Lung (tissue), 11 donors: ENCODE measurements at regions not wholly inside any gene's neighbourhood (a gene's known extent, or its start where the extent isn't known, plus 50 kb on each side); places are given as distances from the start of the nearest gene placed in this dataset.
A peak's percentile ranks its signal among the peaks of the same experiment; 100 is the strongest.
"Not testable (repeated sequence)": the region's sequence is repeated elsewhere in the genome, so short reads cannot be mapped to it uniquely, and the experiment has no call there.

Experiments used
- ATAC-seq: fragments of 200-7000 bp; cut with Tn5 transposase; one replicate; pipeline ENCODE4 v1.9.1; 2020; ENCODE audit warnings: moderate number of reproducible peaks; ENCODE audit not compliant: insufficient read depth, low FRiP score
- DNase-seq, 3 donors: peaks; one replicate each; pipeline ENCODE4 v3.0.0-alpha.2; 2013 to 2017
- H3K27ac ChIP-seq, 2 donors: one replicate each; pipeline ENCODE4 v1.5.1; 2013; ENCODE audit warnings: mild to moderate bottlenecking in 2 of 2, moderate library complexity in 2 of 2, control low read depth in 1 of 2, inconsistent platforms in 1 of 2, low read depth in 1 of 2, low read length in 1 of 2
- H3K27me3 ChIP-seq, 3 donors: one replicate each; pipeline ENCODE4 v1.5.1; 2013; ENCODE audit warnings: low read length in 2 of 3; ENCODE audit not compliant: control insufficient read depth in 3 of 3, insufficient read depth in 3 of 3
- H3K36me3 ChIP-seq, 4 donors: one replicate each; pipeline ENCODE4 v1.5.1; 2013; ENCODE audit warnings: low read length in 4 of 4, mild to moderate bottlenecking in 1 of 4, moderate library complexity in 1 of 4; ENCODE audit not compliant: control insufficient read depth in 4 of 4, insufficient read depth in 4 of 4
- H3K4me1 ChIP-seq, 5 donors: one replicate each; pipeline ENCODE4 v1.5.1; 2013; ENCODE audit warnings: low read length in 5 of 5, mild to moderate bottlenecking in 2 of 5, moderate library complexity in 1 of 5; ENCODE audit not compliant: control insufficient read depth in 5 of 5, insufficient read depth in 5 of 5
- H3K4me3 ChIP-seq: one replicate; pipeline ENCODE4 v1.5.1; 2013; ENCODE audit warnings: mild to moderate bottlenecking, control low read depth, moderate library complexity
- H3K9ac ChIP-seq, 2 donors: one replicate each; pipeline ENCODE4 v1.5.1; 2013; ENCODE audit warnings: low read length in 2 of 2, control low read depth in 1 of 2; ENCODE audit not compliant: insufficient read depth in 1 of 2
- H3K9me3 ChIP-seq, 4 donors: one replicate each; pipeline ENCODE4 v1.5.1; 2013; ENCODE audit warnings: low read length in 3 of 4, mild to moderate bottlenecking in 1 of 4, moderate library complexity in 1 of 4; ENCODE audit not compliant: control insufficient read depth in 4 of 4, insufficient read depth in 3 of 4
- WGBS, 2 donors: extraction: QIAGEN DNeasy Blood & Tissue Kit; methylation state at CpG; one replicate each; pipeline ENCODE4 v1.1.7; 2013; 5-methylcytosine and 5-hydroxymethylcytosine counted together
- TF ChIP-seq, protein P1 (sequence below): IDR thresholded peaks from 2 replicates; pipeline ENCODE4 v1.5.1; 2012; ENCODE audit warnings: mild to moderate bottlenecking; ENCODE audit errors: control extremely low read depth, extremely low read depth
- donor health status: control.
- donor health status: control.
- donor health status: Bipolar disorder and iron deficiency.
- donor health status: healthy.
- donor health status: DM: yes; HTN: yes; CAD: no.

DNA sequence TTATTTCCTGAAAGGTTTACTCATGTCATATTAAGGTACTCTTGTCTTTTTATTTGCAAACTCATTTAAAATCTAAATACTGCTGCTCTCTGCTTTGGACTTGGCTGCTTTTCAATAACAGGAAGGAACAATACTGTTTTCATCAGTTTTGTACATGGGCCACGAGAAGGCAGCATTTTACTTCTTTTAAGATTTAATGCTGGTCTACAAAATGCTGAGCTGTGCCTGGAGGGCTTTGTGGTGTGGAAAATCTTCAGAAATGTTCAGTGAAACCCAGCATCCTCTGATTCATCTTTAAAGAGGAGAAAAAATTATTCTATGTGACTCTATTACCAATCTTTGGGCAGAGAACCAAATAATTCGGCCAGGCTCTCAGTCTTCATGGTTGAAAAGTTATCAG is 155.9 kb downstream of the POTEB3 start:
- H3K27ac ChIP-seq, H3K4me1 ChIP-seq, DNase-seq, H3K4me3 ChIP-seq, H3K9ac ChIP-seq, H3K9me3 ChIP-seq, H3K27me3 ChIP-seq, H3K36me3 ChIP-seq: not testable (repeated sequence)
- ATAC-seq, result peak; percentile 66
- WGBS, 2 donors, result 14 to 32% methylated on average over 1 of the region's 2 CpGs

DNA sequence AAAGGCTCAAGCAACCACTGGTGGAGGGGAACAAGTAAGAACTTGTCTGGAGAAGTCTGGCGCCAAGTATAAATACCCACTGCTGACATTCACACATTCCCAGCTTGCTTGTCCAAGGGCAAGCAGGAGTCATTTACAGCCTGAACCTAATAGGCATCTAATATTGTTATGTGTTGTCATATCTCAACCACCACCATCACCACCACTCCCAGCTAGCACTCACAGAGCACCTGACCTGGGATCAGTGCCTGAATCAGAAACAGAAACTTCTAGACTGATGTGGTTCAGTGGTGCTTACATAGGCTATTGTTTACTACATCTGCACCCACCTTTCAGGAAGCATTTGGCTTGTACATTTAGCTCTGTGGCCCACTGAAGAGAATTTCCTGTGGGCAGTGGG is 157.1 kb downstream of the POTEB3 start:
- H3K9me3 ChIP-seq, DNase-seq, H3K4me1 ChIP-seq, H3K4me3 ChIP-seq, H3K36me3 ChIP-seq, H3K9ac ChIP-seq, H3K27ac ChIP-seq, H3K27me3 ChIP-seq, ATAC-seq: not testable (repeated sequence)
- no CpG with 5 or more reads among the region's 1 CpG for WGBS, 2 donors

DNA sequence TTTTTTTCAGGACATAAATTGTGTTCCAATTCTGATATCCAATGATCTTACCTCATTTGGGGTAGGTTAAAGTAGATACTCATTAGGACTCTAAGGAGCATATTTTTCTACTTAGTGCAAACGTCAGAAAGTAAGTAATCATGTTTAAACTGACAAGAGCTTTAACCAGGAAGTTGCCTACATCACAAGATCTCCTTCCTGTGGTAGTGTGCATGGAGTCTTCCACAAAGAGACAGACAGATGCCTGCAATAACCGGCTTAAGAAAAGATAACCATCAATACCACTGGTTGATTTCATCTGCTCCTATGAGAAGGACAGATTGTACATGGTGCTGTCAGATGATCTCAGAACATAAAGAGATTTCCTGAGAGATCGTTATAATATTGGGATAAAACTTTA is 160.0 kb downstream of the POTEB3 start:
- H3K9me3 ChIP-seq, H3K4me3 ChIP-seq, H3K27ac ChIP-seq, H3K27me3 ChIP-seq, ATAC-seq, DNase-seq, H3K9ac ChIP-seq, H3K4me1 ChIP-seq, H3K36me3 ChIP-seq: not testable (repeated sequence)
- no CpG with 5 or more reads among the region's 3 CpGs for WGBS, 2 donors

DNA sequence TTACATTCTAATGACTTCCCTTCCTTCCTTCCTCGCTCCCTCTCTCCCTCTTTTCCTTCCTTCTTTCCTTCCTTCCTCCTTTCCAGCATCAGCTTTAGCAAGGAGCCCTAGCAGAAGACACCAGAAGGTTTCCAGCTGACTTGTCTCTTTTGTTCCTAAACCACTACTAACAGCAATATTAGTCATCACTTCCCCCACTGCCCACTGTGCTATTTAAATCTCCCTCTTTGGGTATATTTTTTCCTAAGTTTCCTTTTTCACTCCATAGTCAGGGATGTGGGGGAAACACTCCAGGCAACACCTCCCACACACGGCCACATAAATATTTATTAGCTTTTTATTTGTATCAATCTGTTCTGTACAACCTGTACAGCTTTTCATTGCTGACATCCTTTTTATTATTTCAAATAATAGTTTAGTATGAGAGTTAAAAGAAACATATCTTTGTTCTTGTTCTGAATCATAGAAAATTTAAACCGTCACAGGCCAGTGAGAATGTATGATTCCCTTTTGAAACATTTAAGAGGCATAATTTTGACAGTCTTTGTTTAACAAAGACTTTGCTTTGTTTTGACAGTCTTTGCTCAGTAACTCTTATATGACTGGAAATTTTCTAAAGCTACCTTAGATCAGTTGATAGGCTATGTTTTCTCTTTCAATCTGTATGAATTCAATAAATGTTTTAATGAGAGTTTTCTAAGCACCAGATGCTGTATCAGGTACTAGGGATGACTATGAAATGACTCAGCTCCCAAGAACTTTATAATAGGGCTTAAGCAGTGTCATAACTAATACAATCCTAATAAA is 167.9 kb downstream of the POTEB3 start:
- not testable (repeated sequence) for H3K27me3 ChIP-seq, H3K4me1 ChIP-seq, H3K9me3 ChIP-seq, H3K9ac ChIP-seq, H3K4me3 ChIP-seq, DNase-seq, H3K36me3 ChIP-seq, ATAC-seq, H3K27ac ChIP-seq
- 48 to 58% methylated on average over 3 of the region's 3 CpGs for WGBS, 2 donors

DNA sequence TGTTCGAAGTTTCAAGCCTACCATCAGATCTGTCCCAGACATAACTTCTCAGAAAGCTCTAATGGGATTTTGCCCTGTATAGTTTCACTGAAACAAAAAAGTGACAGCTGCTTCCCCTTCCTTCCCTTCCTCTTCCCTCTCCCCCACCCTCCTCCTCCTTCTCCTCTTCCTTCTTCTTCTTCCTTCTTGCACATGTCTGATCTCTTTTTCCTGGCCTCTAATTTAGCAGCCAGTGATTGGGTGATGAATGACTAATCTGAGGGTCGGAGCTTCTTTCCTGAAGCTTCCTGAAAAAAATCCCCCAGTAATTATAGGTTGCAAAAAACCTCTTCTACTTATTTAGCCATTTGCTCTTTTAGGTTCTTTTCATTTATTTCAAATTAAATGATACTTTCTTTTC is 168.7 kb downstream of the POTEB3 start:
- peaks cover 0 to 4% (median 0%) of the 10 kb centered on the region in 4 donors for H3K9me3 ChIP-seq
- no peaks in the 10 kb centered on the region for H3K4me1 ChIP-seq
- no peaks in the 10 kb centered on the region for H3K36me3 ChIP-seq
- 41 to 55% methylated on average over 2 of the region's 2 CpGs for WGBS, 2 donors
- DNase-seq (no peak), ATAC-seq (no peak)
- no peaks in the 10 kb centered on the region for H3K27me3 ChIP-seq
- no peak overlapping the region for H3K9ac ChIP-seq
- H3K27ac ChIP-seq, result no peak overlapping the region
- TF ChIP-seq, protein P1, sequence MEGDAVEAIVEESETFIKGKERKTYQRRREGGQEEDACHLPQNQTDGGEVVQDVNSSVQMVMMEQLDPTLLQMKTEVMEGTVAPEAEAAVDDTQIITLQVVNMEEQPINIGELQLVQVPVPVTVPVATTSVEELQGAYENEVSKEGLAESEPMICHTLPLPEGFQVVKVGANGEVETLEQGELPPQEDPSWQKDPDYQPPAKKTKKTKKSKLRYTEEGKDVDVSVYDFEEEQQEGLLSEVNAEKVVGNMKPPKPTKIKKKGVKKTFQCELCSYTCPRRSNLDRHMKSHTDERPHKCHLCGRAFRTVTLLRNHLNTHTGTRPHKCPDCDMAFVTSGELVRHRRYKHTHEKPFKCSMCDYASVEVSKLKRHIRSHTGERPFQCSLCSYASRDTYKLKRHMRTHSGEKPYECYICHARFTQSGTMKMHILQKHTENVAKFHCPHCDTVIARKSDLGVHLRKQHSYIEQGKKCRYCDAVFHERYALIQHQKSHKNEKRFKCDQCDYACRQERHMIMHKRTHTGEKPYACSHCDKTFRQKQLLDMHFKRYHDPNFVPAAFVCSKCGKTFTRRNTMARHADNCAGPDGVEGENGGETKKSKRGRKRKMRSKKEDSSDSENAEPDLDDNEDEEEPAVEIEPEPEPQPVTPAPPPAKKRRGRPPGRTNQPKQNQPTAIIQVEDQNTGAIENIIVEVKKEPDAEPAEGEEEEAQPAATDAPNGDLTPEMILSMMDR, result no peak
- H3K4me3 ChIP-seq, result no peak overlapping the region
